ENCODE measurements at regions not wholly inside any gene's neighbourhood (a gene's known extent, or its start where the extent isn't known, plus 50 kb on each side); places are given as distances from the start of the nearest gene placed in this dataset.
"Not testable (repeated sequence)": the region's sequence is repeated elsewhere in the genome, so short reads cannot be mapped to it uniquely, and the experiment has no call there.

GRCh38 chr10:118960157-118961090 lies 69.1 kb upstream of the NANOS1 start:
- Mint-ChIP-seq H3K27me3 (ENCODE audit: unreplicated experiment) (peaks cover 7% of the 10 kb centered on the region), H3K36me3 (ENCODE audit: unreplicated experiment) (peaks cover 8% of the 10 kb centered on the region), H3K4me3 (ENCODE audit: unreplicated experiment) (no peak overlapping the region), H3K4me1 (ENCODE audit: low read depth, unreplicated experiment) (peaks cover 23% of the 10 kb centered on the region), H3K27ac (ENCODE audit: unreplicated experiment) (no peak overlapping the region), H3K9me3 (ENCODE audit: unreplicated experiment) (peaks cover 6% of the 10 kb centered on the region)
- DNase-seq = no peak
- TF ChIP-seq CTCF (IDR thresholded peaks at IDR 0.05; ENCODE audit: partially characterized antibody, unreplicated experiment) = no peak

- Mint-ChIP-seq H3K27ac (ENCODE audit: unreplicated experiment) (no peak overlapping the region), H3K36me3 (ENCODE audit: unreplicated experiment) (peaks cover 8% of the 10 kb centered on the region), H3K27me3 (ENCODE audit: unreplicated experiment) (peaks cover 10% of the 10 kb centered on the region), H3K4me3 (ENCODE audit: unreplicated experiment) (no peak overlapping the region), H3K9me3 (ENCODE audit: unreplicated experiment) (peaks cover 6% of the 10 kb centered on the region), H3K4me1 (ENCODE audit: low read depth, unreplicated experiment) (peaks cover 30% of the 10 kb centered on the region)
- no peak for DNase-seq
- TF ChIP-seq CTCF (IDR thresholded peaks at IDR 0.05; ENCODE audit: partially characterized antibody, unreplicated experiment) = no peak
Observed at GRCh38 chr10:118961436-118961835, 68.1 kb upstream of the NANOS1 start.

GRCh38 chr10:118962331-118962868 lies 67.1 kb upstream of the NANOS1 start:
- H3K4me1 Mint-ChIP-seq (ENCODE audit: low read depth, unreplicated experiment) = peaks cover 32% of the 10 kb centered on the region
- peaks cover 10% of the 10 kb centered on the region for H3K27me3 Mint-ChIP-seq (ENCODE audit: unreplicated experiment)
- not testable (repeated sequence) for DNase-seq

GRCh38 chr10:118963341-118963740 lies 66.2 kb upstream of the NANOS1 start:
- peaks cover 8% of the 10 kb centered on the region for H3K36me3 Mint-ChIP-seq (ENCODE audit: unreplicated experiment)
- H3K27me3 Mint-ChIP-seq (ENCODE audit: unreplicated experiment) = peaks cover 10% of the 10 kb centered on the region
- TF ChIP-seq CTCF (IDR thresholded peaks at IDR 0.05; ENCODE audit: partially characterized antibody, unreplicated experiment) = no peak
- peaks cover 32% of the 10 kb centered on the region for H3K4me1 Mint-ChIP-seq (ENCODE audit: low read depth, unreplicated experiment)
- no peak for DNase-seq
- peaks cover 4% of the 10 kb centered on the region for H3K9me3 Mint-ChIP-seq (ENCODE audit: unreplicated experiment)
- no peak overlapping the region for H3K27ac Mint-ChIP-seq (ENCODE audit: unreplicated experiment)
- no peak overlapping the region for H3K4me3 Mint-ChIP-seq (ENCODE audit: unreplicated experiment)

More at GRCh38 chr10:118962331-118962868, 67.1 kb upstream of the NANOS1 start:
- not testable (repeated sequence) for H3K4me3 Mint-ChIP-seq (ENCODE audit: unreplicated experiment); H3K9me3 Mint-ChIP-seq (ENCODE audit: unreplicated experiment); H3K36me3 Mint-ChIP-seq (ENCODE audit: unreplicated experiment); H3K27ac Mint-ChIP-seq (ENCODE audit: unreplicated experiment)

GRCh38 chr10:118963933-118964332 lies 65.6 kb upstream of the NANOS1 start:
- Mint-ChIP-seq H3K4me3 (ENCODE audit: unreplicated experiment) (no peak overlapping the region), H3K27me3 (ENCODE audit: unreplicated experiment) (peaks cover 10% of the 10 kb centered on the region), H3K9me3 (ENCODE audit: unreplicated experiment) (peaks cover 4% of the 10 kb centered on the region), H3K27ac (ENCODE audit: unreplicated experiment) (no peak overlapping the region), H3K4me1 (ENCODE audit: low read depth, unreplicated experiment) (peaks cover 32% of the 10 kb centered on the region), H3K36me3 (ENCODE audit: unreplicated experiment) (peaks cover 8% of the 10 kb centered on the region)
- TF ChIP-seq CTCF (IDR thresholded peaks at IDR 0.05; ENCODE audit: partially characterized antibody, unreplicated experiment) = no peak
- DNase-seq = no peak

GRCh38 chr10:118964476-118964875 lies 65.0 kb upstream of the NANOS1 start:
- H3K9me3 Mint-ChIP-seq (ENCODE audit: unreplicated experiment); H3K27ac Mint-ChIP-seq (ENCODE audit: unreplicated experiment); H3K36me3 Mint-ChIP-seq (ENCODE audit: unreplicated experiment); DNase-seq; H3K4me3 Mint-ChIP-seq (ENCODE audit: unreplicated experiment): not testable (repeated sequence)
- H3K27me3 Mint-ChIP-seq (ENCODE audit: unreplicated experiment) = peaks cover 10% of the 10 kb centered on the region
- H3K4me1 Mint-ChIP-seq (ENCODE audit: low read depth, unreplicated experiment) = peaks cover 31% of the 10 kb centered on the region

Measured in glutamatergic neuron (in vitro differentiated cells).